ENCODE measurements at regions not wholly inside any gene's neighbourhood (a gene's known extent, or its start where the extent isn't known, plus 50 kb on each side); places are given as distances from the start of the nearest gene placed in this dataset.

DNA sequence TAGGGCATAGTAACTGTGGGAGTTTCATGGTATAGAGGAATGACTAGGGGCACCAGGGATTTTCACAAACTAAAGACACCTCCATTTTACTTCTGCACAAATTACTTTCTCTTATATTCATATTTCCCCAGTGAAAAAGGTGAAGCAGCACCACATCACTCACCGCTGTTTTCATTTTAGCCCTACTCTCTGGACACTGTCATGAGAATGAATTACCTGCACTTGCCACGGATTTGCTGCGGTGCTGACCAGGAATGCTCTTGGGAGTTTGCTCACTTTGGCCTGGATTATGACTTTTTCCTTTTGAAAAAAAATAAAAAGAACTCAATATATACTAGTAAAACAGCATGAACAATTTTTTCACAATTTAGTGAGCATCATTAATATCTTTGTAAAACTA is 351.3 kb downstream of the NKX6-1 start:
- TF ChIP-seq EP300 (IDR thresholded peaks at IDR 0.05) (no peak), CTCF (IDR thresholded peaks at IDR 0.05) (no peak)
